Epithelial cell of esophagus (primary cell): ENCODE measurements at regions not wholly inside any gene's neighbourhood (a gene's known extent, or its start where the extent isn't known, plus 50 kb on each side); places are given as distances from the start of the nearest gene placed in this dataset.

Source experiments
- DNase-seq: peaks from one replicate; pipeline ENCODE4 v3.0.0; 2010; ENCODE audit warnings: low read depth
- H3K4me3 ChIP-seq: 2 replicates; pipeline ENCODE4 v1.5.1; 2011; ENCODE audit warnings: mild to moderate bottlenecking, low read length, control low read depth
- TF ChIP-seq, protein P1 (sequence below): IDR thresholded peaks from 2 replicates; pipeline ENCODE4 v1.5.1; 2011; ENCODE audit warnings: low read depth, mild to moderate bottlenecking, low read length, control low read depth, inconsistent platforms; ENCODE audit not compliant: insufficient read depth; ENCODE audit errors: missing control alignments

DNA sequence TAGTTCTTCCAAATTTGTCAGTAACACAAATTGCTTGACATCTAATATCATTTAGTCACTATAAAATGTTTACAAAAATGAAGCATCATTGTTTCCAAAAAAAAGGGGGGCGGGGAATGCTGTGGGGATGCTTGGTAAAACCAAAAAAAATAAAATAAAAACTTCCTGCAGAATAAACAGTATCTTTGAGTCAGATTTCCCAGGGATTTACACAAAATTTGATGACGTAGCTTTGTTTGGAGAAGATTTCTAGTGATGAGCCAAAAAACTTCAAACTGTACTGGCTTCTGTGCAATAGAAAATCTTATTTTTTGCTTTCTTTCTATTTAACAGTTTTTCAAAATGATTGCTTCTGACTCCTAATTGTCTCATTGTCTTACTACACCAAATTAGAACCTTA lies 80.0 kb downstream of the MZT1 start:
- no peak for DNase-seq

DNA sequence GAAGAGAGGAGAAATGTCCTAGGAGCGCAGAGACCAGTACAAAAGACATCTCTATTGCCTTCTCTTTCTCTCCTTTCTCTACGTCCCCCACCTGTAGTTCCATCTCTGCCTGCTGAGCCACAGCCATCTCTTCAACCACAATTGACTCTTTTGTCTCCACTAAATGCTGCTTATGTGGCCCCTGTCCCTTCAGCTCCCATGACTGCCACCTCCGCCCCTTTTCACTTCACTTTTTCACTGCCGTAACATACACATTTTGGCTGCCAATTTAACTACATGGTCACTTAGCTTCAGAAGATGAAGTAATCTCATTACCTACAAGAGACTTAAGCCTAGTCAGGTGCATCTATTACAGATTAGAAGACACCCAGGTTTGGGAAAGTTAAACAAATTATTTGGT lies 81.9 kb downstream of the MZT1 start:
- no peak overlapping the region for H3K4me3 ChIP-seq
- TF ChIP-seq, protein P1, sequence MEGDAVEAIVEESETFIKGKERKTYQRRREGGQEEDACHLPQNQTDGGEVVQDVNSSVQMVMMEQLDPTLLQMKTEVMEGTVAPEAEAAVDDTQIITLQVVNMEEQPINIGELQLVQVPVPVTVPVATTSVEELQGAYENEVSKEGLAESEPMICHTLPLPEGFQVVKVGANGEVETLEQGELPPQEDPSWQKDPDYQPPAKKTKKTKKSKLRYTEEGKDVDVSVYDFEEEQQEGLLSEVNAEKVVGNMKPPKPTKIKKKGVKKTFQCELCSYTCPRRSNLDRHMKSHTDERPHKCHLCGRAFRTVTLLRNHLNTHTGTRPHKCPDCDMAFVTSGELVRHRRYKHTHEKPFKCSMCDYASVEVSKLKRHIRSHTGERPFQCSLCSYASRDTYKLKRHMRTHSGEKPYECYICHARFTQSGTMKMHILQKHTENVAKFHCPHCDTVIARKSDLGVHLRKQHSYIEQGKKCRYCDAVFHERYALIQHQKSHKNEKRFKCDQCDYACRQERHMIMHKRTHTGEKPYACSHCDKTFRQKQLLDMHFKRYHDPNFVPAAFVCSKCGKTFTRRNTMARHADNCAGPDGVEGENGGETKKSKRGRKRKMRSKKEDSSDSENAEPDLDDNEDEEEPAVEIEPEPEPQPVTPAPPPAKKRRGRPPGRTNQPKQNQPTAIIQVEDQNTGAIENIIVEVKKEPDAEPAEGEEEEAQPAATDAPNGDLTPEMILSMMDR, result no peak
- DNase-seq, result no peak

More for the DNA sequence above, 80.0 kb downstream of the MZT1 start:
- no peak overlapping the region for H3K4me3 ChIP-seq
- TF ChIP-seq, protein P1, result no peak

DNA sequence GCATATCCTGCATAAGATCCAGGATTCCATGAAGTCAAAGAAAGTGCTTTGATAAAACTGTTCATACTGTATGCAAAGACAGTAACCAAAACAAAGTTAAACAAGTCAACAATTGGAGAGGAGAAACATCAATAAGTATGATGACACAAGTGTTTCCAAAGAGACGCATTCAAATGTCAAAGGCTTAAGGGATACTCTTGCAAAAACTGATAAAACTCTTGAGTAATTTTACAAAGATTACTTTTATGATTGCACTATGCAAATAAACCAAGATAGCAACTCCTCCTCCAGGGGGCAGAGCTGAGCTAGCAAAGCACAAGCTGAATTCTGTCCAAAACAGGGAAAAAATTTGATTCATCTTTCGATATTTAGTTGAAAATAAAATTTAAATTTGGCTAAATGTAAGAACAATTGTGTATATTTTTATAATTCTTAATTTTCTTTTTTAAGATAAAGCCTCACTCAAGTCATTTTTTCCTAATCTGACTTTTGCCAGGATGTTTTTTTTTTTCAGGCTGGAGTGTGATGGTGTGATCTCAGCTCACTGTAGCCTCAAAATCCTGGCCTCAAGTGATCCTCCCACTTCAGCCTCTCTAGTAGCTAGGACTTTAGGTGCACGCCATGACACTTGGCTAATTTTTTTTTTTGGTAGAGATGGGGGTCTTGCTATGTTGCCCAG lies 84.0 kb downstream of the MZT1 start:
- TF ChIP-seq, protein P1, result peak; percentile 89
- H3K4me3 ChIP-seq, result no peak overlapping the region
- peak; percentile 65 for DNase-seq

DNA sequence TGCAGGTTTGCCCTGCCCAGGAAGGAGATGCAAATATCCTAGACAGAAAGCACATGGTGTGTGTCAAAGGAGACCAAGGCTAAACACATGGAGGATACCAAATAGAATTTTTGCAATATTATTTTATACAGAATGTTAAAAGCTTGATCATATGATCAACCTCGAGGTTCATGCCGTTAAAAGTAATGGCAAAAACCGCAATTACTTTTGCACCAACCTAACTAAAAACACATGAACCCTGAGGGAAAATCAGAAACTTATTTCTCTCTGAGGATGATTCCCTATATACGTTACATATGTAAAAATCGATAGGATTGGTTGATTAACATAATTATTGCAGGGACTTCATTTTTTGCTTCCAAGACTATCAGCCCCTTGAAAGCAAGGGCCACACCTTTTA lies 88.1 kb downstream of the MZT1 start:
- no peak overlapping the region for H3K4me3 ChIP-seq
- TF ChIP-seq, protein P1, result no peak
- no peak for DNase-seq

DNA sequence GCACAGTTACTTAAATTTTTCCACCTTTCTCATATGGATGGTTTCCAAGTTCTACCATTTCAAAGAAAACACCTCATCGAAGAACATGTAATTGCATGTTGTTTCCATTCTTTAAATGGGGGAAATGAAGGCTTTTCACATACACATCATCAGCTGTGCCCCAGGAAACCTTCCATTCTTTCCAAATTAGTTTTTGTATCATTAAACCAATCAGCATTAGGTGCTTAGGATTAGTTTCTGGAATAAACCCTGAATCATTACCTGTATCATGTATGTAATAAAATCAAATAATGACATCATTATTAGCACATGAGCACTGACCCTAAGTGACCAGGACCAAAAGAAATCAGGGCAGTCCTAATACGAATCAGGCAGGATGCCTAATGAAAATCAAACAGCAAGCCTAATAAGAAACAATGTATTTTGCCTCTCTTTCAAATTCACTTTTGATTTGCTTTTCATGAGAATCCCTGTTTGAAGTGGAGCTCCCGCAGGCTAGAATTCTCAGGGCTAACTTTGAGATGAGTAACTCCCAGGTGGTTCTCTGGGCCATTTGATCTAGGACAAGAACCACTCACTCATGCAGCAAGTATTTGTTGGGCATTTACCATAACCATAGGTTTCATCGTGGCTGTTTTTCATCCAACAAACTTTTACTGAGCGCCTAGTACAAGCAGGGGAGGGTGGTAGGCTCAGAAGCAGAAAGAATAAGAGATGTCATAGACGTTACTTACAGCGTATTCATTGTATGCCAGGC lies 89.2 kb downstream of the MZT1 start:
- DNase-seq, result peak; percentile 93

DNA sequence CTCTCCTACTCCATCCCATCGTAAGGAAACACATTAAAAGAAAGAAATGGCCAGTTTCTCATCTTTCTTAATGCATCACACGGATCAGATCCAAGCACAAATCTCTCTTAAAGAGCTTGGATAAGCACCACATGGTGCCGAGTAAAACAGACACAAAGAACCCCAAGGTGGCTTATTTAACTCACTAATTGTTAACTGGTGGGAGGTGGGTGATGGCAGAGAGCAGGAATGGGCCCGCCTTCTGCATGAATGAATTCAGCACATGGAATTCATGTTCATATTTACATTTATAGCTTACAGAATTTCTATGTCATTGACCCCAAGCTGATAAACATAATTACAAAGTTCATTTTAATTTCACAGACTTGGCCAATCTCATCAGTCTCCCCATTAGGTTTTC lies 89.9 kb downstream of the MZT1 start:
- TF ChIP-seq, protein P1, result no peak
- DNase-seq, result peak; percentile 60
- no peak overlapping the region for H3K4me3 ChIP-seq

More for the DNA sequence above, 89.2 kb downstream of the MZT1 start:
- TF ChIP-seq, protein P1, result no peak
- H3K4me3 ChIP-seq, result no peak overlapping the region
